ENCODE measurements at regions not wholly inside any gene's neighbourhood (a gene's known extent, or its start where the extent isn't known, plus 50 kb on each side); places are given as distances from the start of the nearest gene placed in this dataset.

DNA sequence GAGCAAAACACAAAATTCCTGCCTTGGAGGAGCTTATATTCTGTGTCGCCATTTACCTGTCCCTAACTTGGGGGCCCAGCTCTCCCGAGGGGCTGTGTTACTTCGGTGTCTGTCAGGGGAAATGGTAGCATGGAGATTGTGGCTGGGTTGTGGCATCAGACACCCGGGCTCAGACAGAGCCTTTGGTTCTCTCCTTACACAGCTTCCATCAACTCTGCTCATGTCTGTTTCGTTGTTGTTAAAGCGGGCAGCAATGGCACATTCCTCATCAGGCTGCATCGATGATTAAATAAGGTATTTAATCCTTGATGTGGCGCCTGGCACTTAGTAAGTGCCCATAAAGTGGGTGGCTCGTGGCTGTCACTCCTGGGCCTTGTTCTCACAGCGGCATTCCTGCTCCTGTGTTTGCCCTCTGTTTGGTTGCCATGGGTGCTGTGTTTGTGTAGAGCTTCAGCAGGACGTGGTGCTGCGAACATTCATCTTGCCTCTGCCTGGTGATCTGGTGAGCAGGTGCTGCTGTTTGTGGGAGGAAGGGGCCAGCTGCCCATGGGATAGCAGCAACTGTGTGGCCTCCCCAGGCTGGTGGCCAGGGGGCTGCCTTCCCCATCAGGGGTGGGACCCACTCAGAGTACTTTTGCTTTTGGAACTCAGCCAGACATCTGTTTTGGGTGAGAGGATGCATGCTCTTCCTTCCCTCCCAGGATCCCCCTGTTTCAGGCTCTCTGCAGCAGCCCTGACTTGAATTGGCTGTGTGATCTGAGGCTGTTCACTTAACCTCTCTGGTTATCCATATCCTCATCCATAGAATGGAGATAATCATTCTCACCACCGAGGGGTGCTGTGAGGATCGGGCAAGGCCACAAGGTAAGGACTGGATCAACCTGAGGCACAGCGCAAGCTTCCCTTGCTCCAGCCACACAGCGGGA is 207.2 kb upstream of the SVIL start:
- TF ChIP-seq, protein P1, sequence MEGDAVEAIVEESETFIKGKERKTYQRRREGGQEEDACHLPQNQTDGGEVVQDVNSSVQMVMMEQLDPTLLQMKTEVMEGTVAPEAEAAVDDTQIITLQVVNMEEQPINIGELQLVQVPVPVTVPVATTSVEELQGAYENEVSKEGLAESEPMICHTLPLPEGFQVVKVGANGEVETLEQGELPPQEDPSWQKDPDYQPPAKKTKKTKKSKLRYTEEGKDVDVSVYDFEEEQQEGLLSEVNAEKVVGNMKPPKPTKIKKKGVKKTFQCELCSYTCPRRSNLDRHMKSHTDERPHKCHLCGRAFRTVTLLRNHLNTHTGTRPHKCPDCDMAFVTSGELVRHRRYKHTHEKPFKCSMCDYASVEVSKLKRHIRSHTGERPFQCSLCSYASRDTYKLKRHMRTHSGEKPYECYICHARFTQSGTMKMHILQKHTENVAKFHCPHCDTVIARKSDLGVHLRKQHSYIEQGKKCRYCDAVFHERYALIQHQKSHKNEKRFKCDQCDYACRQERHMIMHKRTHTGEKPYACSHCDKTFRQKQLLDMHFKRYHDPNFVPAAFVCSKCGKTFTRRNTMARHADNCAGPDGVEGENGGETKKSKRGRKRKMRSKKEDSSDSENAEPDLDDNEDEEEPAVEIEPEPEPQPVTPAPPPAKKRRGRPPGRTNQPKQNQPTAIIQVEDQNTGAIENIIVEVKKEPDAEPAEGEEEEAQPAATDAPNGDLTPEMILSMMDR (IDR thresholded peaks at IDR 0.05; ENCODE audit: insufficient read depth, low read length), result no peak

GRCh38 chr10:29840516-29841276 is 205.9 kb upstream of the SVIL start:
- TF ChIP-seq, protein P1 (IDR thresholded peaks at IDR 0.05; ENCODE audit: insufficient read depth, low read length), result no peak
- H3K4me3 ChIP-seq (ENCODE audit: low read depth, low read length), result no peak overlapping the region
- no peak for DNase-seq (ENCODE audit: low read depth)

More for the DNA sequence above, 207.2 kb upstream of the SVIL start:
- DNase-seq (ENCODE audit: low read depth), result no peak
- no peak overlapping the region for H3K4me3 ChIP-seq (ENCODE audit: low read depth, low read length)

GRCh38 chr10:29839826-29840515 is 205.2 kb upstream of the SVIL start:
- no peak for DNase-seq (ENCODE audit: low read depth)
- H3K4me3 ChIP-seq (ENCODE audit: low read depth, low read length), result no peak overlapping the region
- TF ChIP-seq, protein P1 (IDR thresholded peaks at IDR 0.05; ENCODE audit: insufficient read depth, low read length), result no peak

DNA sequence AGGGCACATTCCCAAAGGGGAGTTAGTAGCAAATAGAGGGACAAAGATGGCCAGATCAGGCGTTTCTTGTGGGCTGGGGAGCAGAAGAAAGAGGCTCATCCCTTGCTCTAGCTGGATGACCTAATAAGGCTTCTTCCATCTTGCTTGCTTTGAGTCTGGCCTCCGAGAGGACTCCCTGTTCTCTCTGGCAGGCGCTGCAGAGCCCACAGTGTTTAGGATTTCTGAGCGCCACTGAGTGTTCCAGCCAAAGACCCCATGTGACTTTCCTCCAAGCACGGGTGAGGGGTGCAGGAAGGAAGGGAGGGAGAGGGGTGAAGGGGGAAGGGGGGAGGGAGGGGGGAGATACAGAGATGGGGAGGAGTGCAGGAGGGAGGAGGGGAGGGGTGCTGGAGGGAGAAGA is 203.8 kb upstream of the SVIL start:
- H3K4me3 ChIP-seq (ENCODE audit: low read depth, low read length), result no peak overlapping the region
- TF ChIP-seq, protein P1 (IDR thresholded peaks at IDR 0.05; ENCODE audit: insufficient read depth, low read length), result no peak

DNA sequence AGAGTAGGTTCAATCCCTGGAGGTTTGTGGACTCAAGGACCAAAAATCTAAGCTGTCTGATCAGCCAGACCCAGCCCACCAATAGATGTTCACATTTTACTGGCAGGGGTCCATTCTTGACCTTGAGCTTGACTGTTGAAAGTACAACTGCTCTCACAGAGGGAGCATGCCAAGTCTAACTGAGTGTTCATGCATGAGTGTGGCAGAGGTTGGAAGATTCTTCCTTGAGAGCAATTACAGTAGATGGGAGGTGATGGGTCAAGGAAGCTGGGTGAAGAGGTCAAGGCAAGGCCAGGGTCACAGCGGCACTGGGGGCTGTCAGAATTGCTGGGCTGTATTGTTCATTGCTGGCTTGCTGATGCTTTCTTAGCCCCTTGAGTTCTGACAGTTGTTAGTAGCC is 202.8 kb upstream of the SVIL start:
- TF ChIP-seq, protein P1 (IDR thresholded peaks at IDR 0.05; ENCODE audit: insufficient read depth, low read length), result no peak
- H3K4me3 ChIP-seq (ENCODE audit: low read depth, low read length), result no peak overlapping the region
- DNase-seq (ENCODE audit: low read depth), result no peak

More for the DNA sequence above, 203.8 kb upstream of the SVIL start:
- no peak for DNase-seq (ENCODE audit: low read depth)

DNA sequence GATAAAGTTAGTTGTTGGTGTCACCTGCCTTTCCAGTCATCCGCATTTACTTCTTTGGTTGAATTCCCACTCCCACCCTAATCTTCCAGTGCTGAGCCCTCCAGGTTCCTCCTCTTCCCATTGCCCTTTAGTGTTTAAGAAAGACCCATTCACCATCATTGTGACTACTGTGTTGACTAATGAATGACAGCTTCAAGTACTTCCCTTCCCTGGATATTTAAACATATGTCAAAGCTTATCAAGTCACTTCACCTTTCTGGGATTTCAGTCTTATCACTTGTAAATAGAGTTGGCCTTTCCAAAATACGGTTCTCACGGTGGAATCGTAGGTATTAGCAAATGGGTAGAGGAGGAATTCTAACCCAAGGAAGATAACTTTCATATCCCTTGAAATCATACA is 201.6 kb upstream of the SVIL start:
- no peak for DNase-seq (ENCODE audit: low read depth)
- no peak overlapping the region for H3K4me3 ChIP-seq (ENCODE audit: low read depth, low read length)
- TF ChIP-seq, protein P1 (IDR thresholded peaks at IDR 0.05; ENCODE audit: insufficient read depth, low read length), result no peak
